ENCODE measurements at regions not wholly inside any gene's neighbourhood (a gene's known extent, or its start where the extent isn't known, plus 50 kb on each side); places are given as distances from the start of the nearest gene placed in this dataset.
"Not testable (repeated sequence)": the region's sequence is repeated elsewhere in the genome, so short reads cannot be mapped to it uniquely, and the experiment has no call there.

GRCh38 chr5:164237486-164237885 lies 732.1 kb downstream of the MAT2B start:
- in situ Hi-C loops (cut with MboI; ENCODE audit: low sequenced_read_pairs): no loop called here

- in situ Hi-C loops (cut with MboI; ENCODE audit: low sequenced_read_pairs): not testable (repeated sequence)
Measured at GRCh38 chr5:164251781-164252180, 746.4 kb downstream of the MAT2B start.

DNA sequence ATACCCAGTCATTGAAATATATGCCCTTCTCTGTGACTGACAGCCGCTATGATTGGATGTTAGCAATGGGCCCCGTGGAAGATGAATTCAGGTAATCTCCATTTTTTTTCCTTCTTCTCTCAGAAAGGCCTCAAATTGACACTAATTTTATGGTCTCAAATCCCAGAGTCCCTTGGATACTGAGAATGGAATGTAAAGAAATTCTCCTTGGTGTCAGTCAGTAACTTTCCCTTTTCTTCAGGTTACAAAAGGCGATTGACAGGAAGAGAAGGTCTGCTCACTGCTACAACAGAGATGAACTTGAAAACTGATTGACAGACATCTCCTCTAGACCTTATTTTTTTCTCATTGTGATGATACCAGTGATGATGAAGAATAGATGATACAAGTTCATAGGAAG lies 748.3 kb downstream of the MAT2B start:
- in situ Hi-C loops (cut with MboI; ENCODE audit: low sequenced_read_pairs): no loop called here

DNA sequence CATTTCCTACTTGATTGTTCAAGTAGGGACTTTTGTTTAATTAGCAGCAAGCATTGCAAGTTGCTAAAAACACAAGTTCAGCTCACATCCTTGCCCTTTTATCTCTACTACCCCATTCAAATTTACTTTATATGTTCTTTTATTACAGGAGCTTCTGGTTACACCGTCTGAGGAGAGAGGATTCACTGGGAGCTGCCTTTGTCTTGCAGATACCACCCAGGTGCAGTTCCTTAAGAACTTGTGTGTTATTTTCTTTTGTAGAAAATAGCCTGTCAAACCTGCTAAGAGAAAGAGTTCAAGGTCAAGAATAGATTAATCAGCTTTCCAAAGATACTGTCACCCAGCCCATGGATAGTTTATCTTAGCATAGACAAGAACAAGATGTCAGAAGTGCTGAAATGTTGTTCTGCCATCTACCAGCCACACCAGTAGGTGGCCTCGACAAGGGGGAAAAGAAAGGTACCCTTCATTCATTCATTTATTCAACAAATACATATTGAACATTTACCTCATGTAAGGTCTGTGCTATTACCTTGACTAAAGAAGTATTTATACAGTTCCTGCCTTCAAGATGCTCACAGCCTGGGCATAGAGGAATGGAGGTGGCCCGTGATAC lies 750.3 kb downstream of the MAT2B start:
- in situ Hi-C loops (cut with MboI; ENCODE audit: low sequenced_read_pairs): no loop called here

GRCh38 chr5:164256351-164256750 lies 750.9 kb downstream of the MAT2B start:
- in situ Hi-C loops (cut with MboI; ENCODE audit: low sequenced_read_pairs): no loop called here

DNA sequence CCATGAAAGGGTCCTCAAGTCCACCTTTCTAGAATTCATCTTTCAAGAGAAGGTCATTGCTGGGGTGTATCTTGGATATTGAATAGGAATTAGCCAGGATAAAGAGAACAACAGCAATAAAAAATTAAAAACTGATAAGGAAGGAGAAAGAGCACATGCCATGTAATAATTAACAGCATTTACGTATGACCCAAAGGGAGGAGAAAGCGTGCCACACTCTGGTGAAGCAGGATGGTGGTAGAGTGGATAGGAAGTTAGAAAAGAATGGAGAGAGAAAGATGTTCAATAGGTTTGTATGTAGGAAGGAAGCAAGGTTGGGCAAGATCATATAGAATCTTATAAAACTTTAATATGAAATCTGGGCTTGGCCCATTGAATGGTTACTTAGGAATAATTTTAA lies 751.5 kb downstream of the MAT2B start:
- in situ Hi-C loops (cut with MboI; ENCODE audit: low sequenced_read_pairs): no loop called here

- in situ Hi-C loops (cut with MboI; ENCODE audit: low sequenced_read_pairs): no loop called here
Measured at GRCh38 chr5:164265566-164265965, 760.1 kb downstream of the MAT2B start.

- in situ Hi-C loops (cut with MboI; ENCODE audit: low sequenced_read_pairs): no loop called here
Measured at GRCh38 chr5:164266571-164266970, 761.2 kb downstream of the MAT2B start.

GRCh38 chr5:164277720-164278119 lies 772.3 kb downstream of the MAT2B start:
- in situ Hi-C loops (cut with MboI; ENCODE audit: low sequenced_read_pairs): no loop called here

GRCh38 chr5:164289526-164289925 lies 784.1 kb downstream of the MAT2B start:
- in situ Hi-C loops (cut with MboI; ENCODE audit: low sequenced_read_pairs): no loop called here

DNA sequence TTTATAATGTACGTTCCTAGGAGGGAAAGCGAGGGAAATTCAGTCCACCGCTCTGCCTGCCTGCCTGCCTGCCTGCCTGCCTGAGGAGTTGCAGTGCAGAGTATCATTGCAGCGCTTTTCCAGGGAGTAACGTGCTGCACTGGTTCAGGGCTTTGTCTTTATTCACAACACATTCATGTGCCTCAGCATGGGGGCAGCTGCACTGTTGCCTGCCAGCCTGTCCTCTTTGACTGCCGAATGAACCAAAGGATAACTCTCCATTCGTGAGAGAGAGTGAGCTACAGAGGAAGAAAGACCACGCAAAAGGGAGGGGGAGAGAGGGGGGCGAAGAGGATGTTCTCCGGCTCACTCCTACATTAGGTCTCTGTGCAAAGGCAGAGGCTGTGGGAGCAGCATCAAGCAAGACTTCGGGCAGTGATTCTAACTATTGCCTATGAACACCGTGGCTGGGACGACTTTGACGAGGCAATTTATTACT lies 791.2 kb downstream of the MAT2B start:
- in situ Hi-C loops (cut with MboI; ENCODE audit: low sequenced_read_pairs): no loop called here

GRCh38 chr5:164298165-164298564 lies 792.7 kb downstream of the MAT2B start:
- in situ Hi-C loops (cut with MboI; ENCODE audit: low sequenced_read_pairs): no loop called here

DNA sequence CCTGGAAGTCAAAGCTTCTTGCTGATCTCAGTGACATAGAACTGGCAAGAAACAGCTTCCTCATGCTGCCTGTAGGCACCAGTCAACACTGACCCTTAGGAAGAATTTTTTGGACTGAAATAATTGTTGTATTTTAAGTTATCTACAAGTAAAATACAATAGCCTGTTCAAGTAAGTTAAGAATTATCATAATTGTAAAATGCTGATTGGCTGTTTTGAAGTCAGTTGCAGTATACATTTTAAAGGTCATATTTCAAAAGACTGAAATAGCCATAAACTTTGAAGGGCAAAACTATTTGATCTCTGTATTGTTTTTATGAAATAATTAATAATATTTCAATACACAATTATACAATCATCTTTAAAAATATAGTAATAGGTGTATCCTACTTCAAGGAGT lies 794.9 kb downstream of the MAT2B start:
- in situ Hi-C loops (cut with MboI; ENCODE audit: low sequenced_read_pairs): no loop called here

- in situ Hi-C loops (cut with MboI; ENCODE audit: low sequenced_read_pairs): no loop called here
Measured at GRCh38 chr5:164301136-164301535, 795.7 kb downstream of the MAT2B start.

DNA sequence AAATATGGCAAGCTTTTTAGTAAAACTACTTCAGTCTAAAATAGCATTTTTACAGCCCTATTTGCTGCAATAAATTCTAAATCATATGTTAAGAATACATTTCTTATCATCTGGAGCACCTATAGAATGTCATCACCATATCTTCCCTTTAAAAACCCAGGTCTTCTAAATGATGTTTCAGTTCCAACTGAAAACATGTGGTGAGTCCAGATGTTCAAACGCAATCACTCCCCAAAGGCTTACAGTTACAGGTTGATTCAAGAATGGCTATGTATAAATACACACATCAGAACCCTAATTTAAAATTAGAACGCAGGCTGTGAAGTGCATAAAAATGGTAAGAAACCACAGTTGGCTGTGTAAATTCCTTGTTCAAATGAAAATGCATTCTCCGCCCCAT lies 796.3 kb downstream of the MAT2B start:
- in situ Hi-C loops (cut with MboI; ENCODE audit: low sequenced_read_pairs): no loop called here

GRCh38 chr5:164302533-164303235 lies 797.3 kb downstream of the MAT2B start:
- in situ Hi-C loops (cut with MboI; ENCODE audit: low sequenced_read_pairs): no loop called here

DNA sequence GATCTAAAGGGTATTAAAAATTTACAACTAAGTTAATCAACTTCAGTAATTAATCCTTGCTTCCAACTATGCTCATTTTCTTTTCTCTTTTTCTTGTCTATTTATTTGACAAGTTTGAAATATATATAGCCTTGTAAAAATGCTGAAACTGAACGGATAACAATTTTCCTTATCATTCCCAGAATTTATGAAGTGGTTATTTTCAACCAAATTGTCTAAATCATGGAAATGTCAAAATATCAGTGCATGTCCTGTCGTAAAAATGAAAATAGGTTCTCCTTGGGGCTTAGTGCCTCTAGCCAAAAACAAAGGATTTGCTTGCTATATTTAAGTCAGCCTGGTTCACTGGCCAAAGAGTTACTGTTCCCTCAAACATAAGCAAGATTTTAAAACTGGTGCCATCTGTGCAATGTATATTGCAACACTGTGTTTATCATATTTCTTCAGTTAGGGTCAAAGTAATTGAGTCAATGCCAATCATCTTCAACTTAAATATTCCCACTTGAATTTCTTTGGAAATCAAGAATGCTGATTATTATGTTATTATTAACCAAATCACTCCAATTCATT lies 798.3 kb downstream of the MAT2B start:
- in situ Hi-C loops (cut with MboI; ENCODE audit: low sequenced_read_pairs): no loop called here

- in situ Hi-C loops (cut with MboI; ENCODE audit: low sequenced_read_pairs): no loop called here
Measured at GRCh38 chr5:164306662-164307061, 801.2 kb downstream of the MAT2B start.

- in situ Hi-C loops (cut with MboI; ENCODE audit: low sequenced_read_pairs): no loop called here
Measured at GRCh38 chr5:164312801-164313200, 807.4 kb downstream of the MAT2B start.

DNA sequence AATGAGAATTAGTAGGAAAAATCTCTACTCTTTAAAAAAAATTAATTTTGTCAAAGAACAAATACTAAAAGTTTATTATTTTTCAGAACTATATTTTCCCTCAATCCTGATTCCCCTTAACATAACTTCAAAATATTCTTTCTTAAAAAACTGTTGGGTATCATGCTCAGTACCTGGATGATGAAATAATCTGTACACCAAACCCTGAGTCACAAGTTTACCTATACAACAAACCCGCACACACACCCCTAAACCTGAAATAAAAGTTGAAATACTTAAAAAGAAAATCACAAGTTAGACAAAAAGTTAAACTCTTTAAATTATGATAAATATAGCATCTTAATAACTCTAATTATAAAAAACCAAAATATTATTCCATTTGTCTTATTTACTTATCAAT lies 812.3 kb downstream of the MAT2B start:
- in situ Hi-C loops (cut with MboI; ENCODE audit: low sequenced_read_pairs): no loop called here

GRCh38 chr5:164319161-164319560 lies 813.7 kb downstream of the MAT2B start:
- in situ Hi-C loops (cut with MboI; ENCODE audit: low sequenced_read_pairs): no loop called here

GRCh38 chr5:164324239-164324638 lies 818.8 kb downstream of the MAT2B start:
- in situ Hi-C loops (cut with MboI; ENCODE audit: low sequenced_read_pairs): no loop called here
